Body of pancreas (tissue), 4 donors: ENCODE measurements at regions not wholly inside any gene's neighbourhood (a gene's known extent, or its start where the extent isn't known, plus 50 kb on each side); places are given as distances from the start of the nearest gene placed in this dataset.
"Not testable (repeated sequence)": the region's sequence is repeated elsewhere in the genome, so short reads cannot be mapped to it uniquely, and the experiment has no call there.

Experiments used
- ATAC-seq: fragments of 150-250 bp; one replicate; pipeline ENCODE4 v1.9.1; 2016
- DNase-seq, 4 donors: peaks; one replicate each; pipeline ENCODE4 v3.0.0-alpha.2; 2019
- H3K27ac ChIP-seq, 4 donors: fragments of 200-600 bp; sonication (generic); 1 replicate in 3 of 4; 2 replicates in 1 of 4; pipeline versions ENCODE4 v1.5.1 to v1.6.1; 2016 to 2019; ENCODE audit warnings: mild to moderate bottlenecking in 1 of 4, mixed read lengths in 1 of 4, moderate library complexity in 1 of 4
- H3K27me3 ChIP-seq, 2 donors: fragments of 200-600 bp; sonication (generic); one replicate each; pipeline ENCODE4 v1.6.0; 2016; ENCODE audit warnings: mild to moderate bottlenecking in 1 of 2
- H3K36me3 ChIP-seq, 2 donors: fragments of 200-600 bp; sonication (generic); replicated peaks in 1 of 2; 2 replicates each; pipeline ENCODE4 v1.5.1; 2016; ENCODE audit warnings: low read depth in 2 of 2; ENCODE audit not compliant: insufficient read depth in 1 of 2
- H3K4me1 ChIP-seq: fragments of 200-600 bp; sonication (generic); one replicate; pipeline ENCODE4 v1.6.0; 2016
- H3K4me3 ChIP-seq, 2 donors: fragments of 200-600 bp; sonication (generic); 1 replicate in 1 of 2; 2 replicates in 1 of 2; pipeline ENCODE4 v1.5.1; 2016 to 2019
- H3K9me3 ChIP-seq, 3 donors: fragments of 200-600 bp; sonication (generic); 1 replicate in 2 of 3; 2 replicates in 1 of 3; pipeline ENCODE4 v1.5.1; 2016
- CTCF ChIP-seq, 7 experiments: fragments of 450-650 bp in 4 of 7; fragments of 200-600 bp in 3 of 7; sonication (generic) in 3 of 7; IDR thresholded peaks; one replicate each; pipeline ENCODE4 v1.5.1; 2016 to 2019; ENCODE audit warnings: antibody characterized with exemption in 7 of 7
- POLR2A ChIP-seq, 3 donors: fragments of 450-650 bp; IDR thresholded peaks; one replicate each; pipeline ENCODE4 v1.6.1; 2016; ENCODE audit warnings: antibody characterized with exemption in 3 of 3, mild to moderate bottlenecking in 2 of 3
- WGBS, 2 donors: methylation state at CpG; one replicate each; pipeline ENCODE4 v1.1.5; 2017; 5-methylcytosine and 5-hydroxymethylcytosine counted together
- intact Hi-C: fragments of 100-400 bp; cut with DNase I; formaldehyde crosslinking; loops from one replicate; pipeline ENCODE4 v1.15.1; 2023

- H3K36me3 ChIP-seq, result no peaks in the 10 kb centered on the region
- no peak for ATAC-seq
- 68 to 76% methylated on average over 4 of the region's 4 CpGs for WGBS, 2 donors
- no peaks in the 10 kb centered on the region for H3K4me1 ChIP-seq
- no peak overlapping the region for H3K27ac ChIP-seq
- TF ChIP-seq POLR2A (IDR thresholded peaks at IDR 0.05) (no peak), CTCF (IDR thresholded peaks at IDR 0.05) (no peak)
- intact Hi-C loops, result no loop called here
- no peaks in the 10 kb centered on the region for H3K27me3 ChIP-seq
- DNase-seq, result no peak
- H3K4me3 ChIP-seq, result no peak overlapping the region
- H3K9me3 ChIP-seq, result no peaks in the 10 kb centered on the region
Measured at GRCh38 chr3:110015231-110015963, 678.1 kb upstream of the DPPA4 start.

- Histone ChIP-seq H3K27ac (no peak overlapping the region), H3K9me3 (no peaks in the 10 kb centered on the region), H3K4me3 (no peak overlapping the region), H3K36me3 (no peaks in the 10 kb centered on the region), H3K27me3 (no peaks in the 10 kb centered on the region), H3K4me1 (no peaks in the 10 kb centered on the region)
- DNase-seq (no peak), ATAC-seq (no peak)
- no peak for TF ChIP-seq CTCF (IDR thresholded peaks at IDR 0.05)
- TF ChIP-seq POLR2A (IDR thresholded peaks at IDR 0.05), result no peak
- intact Hi-C loops, result no loop called here
- 13 to 26% methylated on average over 3 of the region's 3 CpGs for WGBS, 2 donors
Measured at GRCh38 chr3:110016235-110016815, 679.0 kb upstream of the DPPA4 start.

- ATAC-seq, result no peak
- Histone ChIP-seq H3K4me1 (no peaks in the 10 kb centered on the region), H3K27ac (no peak overlapping the region), H3K27me3 (no peaks in the 10 kb centered on the region), H3K9me3 (no peaks in the 10 kb centered on the region), H3K36me3 (no peaks in the 10 kb centered on the region), H3K4me3 (no peak overlapping the region)
- intact Hi-C loops, result no loop called here
- TF ChIP-seq POLR2A (IDR thresholded peaks at IDR 0.05), result no peak
- TF ChIP-seq CTCF (IDR thresholded peaks at IDR 0.05), result no peak
- no peak for DNase-seq
Measured at GRCh38 chr3:110017304-110017703, 680.0 kb upstream of the DPPA4 start.

- intact Hi-C loops, result no loop called here
- no peak overlapping the region for H3K4me3 ChIP-seq
- H3K27me3 ChIP-seq, result no peaks in the 10 kb centered on the region
- ATAC-seq, result no peak
- WGBS, 2 donors, result 65 to 75% methylated on average over 1 of the region's 1 CpG
- no peaks in the 10 kb centered on the region for H3K4me1 ChIP-seq
- TF ChIP-seq CTCF (IDR thresholded peaks at IDR 0.05) (no peak), POLR2A (IDR thresholded peaks at IDR 0.05) (no peak)
- H3K27ac ChIP-seq, result no peak overlapping the region
- no peaks in the 10 kb centered on the region for H3K36me3 ChIP-seq
- H3K9me3 ChIP-seq, result peaks cover 0 to 4% (median 0%) of the 10 kb centered on the region in 3 donors
- no peak for DNase-seq
Measured at GRCh38 chr3:110021659-110022058, 684.3 kb upstream of the DPPA4 start.

- DNase-seq, H3K27me3 ChIP-seq, intact Hi-C loops, H3K9me3 ChIP-seq, H3K36me3 ChIP-seq, H3K4me1 ChIP-seq, H3K4me3 ChIP-seq, H3K27ac ChIP-seq, ATAC-seq: not testable (repeated sequence)
- 40% methylated on average over 1 of the region's 1 CpG for WGBS, 2 donors
Measured at GRCh38 chr3:110023022-110023421, 685.7 kb upstream of the DPPA4 start.
